ENCODE measurements at regions not wholly inside any gene's neighbourhood (a gene's known extent, or its start where the extent isn't known, plus 50 kb on each side); places are given as distances from the start of the nearest gene placed in this dataset.

DNA sequence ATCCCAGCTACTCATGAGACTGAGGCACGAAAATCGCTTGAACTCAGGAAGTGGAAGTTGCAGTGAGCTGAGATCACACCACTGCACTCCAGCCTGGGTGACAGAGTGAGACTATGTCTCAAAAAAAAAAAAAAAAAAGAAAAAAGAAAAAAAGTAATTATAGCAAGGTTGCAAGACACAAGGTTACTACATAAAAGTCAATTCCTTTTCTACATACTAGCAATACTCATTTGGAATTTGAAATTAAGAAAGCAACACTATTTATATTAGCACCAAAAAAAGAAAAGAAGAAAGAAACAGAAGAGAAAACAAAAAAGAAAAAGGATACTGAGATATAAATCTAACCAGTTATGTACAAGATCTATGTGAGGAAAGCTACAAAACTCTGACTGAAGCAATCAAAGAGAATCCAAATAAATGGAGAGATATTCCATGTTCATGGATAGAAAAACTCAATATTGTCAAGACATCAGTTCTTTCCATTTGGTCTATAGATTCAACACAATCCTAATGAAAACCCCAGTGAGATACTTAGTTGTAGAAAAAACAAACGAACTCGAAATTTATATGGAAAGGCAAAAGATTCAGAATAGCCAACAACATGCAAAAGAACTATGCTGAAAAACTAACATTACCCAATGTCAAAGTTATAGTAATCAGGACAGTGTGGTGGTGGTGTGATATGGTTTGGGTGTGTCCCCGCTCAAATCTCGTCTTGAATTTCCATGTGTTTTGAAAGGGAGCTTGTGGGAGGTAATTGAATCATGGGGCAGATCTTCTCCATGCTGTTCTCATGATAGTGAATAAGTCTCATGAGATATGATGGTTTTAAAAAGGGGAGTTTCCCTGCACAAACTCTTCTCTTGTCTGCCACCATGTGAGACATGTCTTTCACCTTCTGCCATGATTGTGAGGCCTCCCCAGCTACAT, 73.3 kb downstream of the GPX5 start:
- Mint-ChIP-seq H3K4me1 (ENCODE audit: low read depth) (peaks cover 10% of the 10 kb centered on the region), H3K4me3 (ENCODE audit: unreplicated experiment) (no peak overlapping the region), H3K27me3 (ENCODE audit: low read depth) (no peaks in the 10 kb centered on the region), H3K36me3 (ENCODE audit: low read depth) (no peaks in the 10 kb centered on the region), H3K9me3 (ENCODE audit: low read depth) (no peaks in the 10 kb centered on the region), H3K27ac (ENCODE audit: unreplicated experiment) (no peak overlapping the region)
- no peak for TF ChIP-seq CTCF (IDR thresholded peaks at IDR 0.05)
- no peak for DNase-seq (ENCODE audit: low spot score)

DNA sequence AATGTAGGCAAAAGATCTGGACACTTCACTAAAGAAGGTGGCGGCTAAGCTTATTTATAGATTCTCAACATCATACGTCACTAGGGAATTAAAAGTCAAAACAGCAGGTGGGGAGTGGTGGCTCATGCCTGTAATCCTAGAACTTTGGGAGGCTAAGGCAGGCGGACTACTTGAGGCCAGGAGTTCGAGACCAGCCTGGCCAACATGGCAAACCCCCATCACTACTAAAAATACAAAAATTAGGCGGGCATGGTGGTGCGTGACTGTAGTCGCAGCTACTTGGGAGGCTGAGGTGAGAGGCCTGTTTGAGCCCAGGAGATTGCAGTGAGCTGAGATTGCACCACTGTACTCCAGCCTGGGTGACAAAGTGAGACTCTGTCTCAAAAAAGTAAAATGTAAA, 74.6 kb downstream of the GPX5 start:
- no peak for DNase-seq (ENCODE audit: low spot score)
- no peak overlapping the region for H3K27ac Mint-ChIP-seq (ENCODE audit: unreplicated experiment)
- H3K4me3 Mint-ChIP-seq (ENCODE audit: unreplicated experiment) = no peak overlapping the region
- H3K9me3 Mint-ChIP-seq (ENCODE audit: low read depth) = no peaks in the 10 kb centered on the region
- no peak for TF ChIP-seq CTCF (IDR thresholded peaks at IDR 0.05)
- H3K4me1 Mint-ChIP-seq (ENCODE audit: low read depth) = peaks cover 10% of the 10 kb centered on the region
- H3K27me3 Mint-ChIP-seq (ENCODE audit: low read depth) = no peaks in the 10 kb centered on the region
- no peaks in the 10 kb centered on the region for H3K36me3 Mint-ChIP-seq (ENCODE audit: low read depth)

DNA sequence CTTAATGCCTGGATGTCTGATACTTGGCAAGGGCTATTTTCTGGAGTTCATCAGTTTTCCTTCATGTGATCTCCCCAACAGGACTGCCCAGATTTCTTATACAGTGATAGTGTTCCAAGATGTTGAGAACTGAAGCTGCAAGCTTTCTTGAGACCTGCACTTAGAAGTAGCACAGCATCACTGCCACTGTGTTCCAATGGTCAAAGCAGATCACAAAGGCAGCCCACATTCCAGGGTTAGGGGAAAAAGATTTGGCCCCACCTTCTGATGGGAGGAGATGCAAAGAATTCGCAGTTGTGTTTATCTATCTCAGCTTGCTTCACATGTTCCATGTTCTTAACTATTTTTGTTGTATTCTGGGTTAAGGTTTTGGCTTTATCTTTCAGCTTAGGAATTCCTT, 78.2 kb downstream of the GPX5 start:
- H3K36me3 Mint-ChIP-seq (ENCODE audit: low read depth) = no peaks in the 10 kb centered on the region
- H3K9me3 Mint-ChIP-seq (ENCODE audit: low read depth) = no peaks in the 10 kb centered on the region
- peaks cover 12% of the 10 kb centered on the region for H3K4me1 Mint-ChIP-seq (ENCODE audit: low read depth)
- H3K27me3 Mint-ChIP-seq (ENCODE audit: low read depth) = no peaks in the 10 kb centered on the region
- TF ChIP-seq CTCF (IDR thresholded peaks at IDR 0.05) = no peak
- DNase-seq (ENCODE audit: low spot score) = no peak
- no peak overlapping the region for H3K4me3 Mint-ChIP-seq (ENCODE audit: unreplicated experiment)
- H3K27ac Mint-ChIP-seq (ENCODE audit: unreplicated experiment) = no peak overlapping the region

DNA sequence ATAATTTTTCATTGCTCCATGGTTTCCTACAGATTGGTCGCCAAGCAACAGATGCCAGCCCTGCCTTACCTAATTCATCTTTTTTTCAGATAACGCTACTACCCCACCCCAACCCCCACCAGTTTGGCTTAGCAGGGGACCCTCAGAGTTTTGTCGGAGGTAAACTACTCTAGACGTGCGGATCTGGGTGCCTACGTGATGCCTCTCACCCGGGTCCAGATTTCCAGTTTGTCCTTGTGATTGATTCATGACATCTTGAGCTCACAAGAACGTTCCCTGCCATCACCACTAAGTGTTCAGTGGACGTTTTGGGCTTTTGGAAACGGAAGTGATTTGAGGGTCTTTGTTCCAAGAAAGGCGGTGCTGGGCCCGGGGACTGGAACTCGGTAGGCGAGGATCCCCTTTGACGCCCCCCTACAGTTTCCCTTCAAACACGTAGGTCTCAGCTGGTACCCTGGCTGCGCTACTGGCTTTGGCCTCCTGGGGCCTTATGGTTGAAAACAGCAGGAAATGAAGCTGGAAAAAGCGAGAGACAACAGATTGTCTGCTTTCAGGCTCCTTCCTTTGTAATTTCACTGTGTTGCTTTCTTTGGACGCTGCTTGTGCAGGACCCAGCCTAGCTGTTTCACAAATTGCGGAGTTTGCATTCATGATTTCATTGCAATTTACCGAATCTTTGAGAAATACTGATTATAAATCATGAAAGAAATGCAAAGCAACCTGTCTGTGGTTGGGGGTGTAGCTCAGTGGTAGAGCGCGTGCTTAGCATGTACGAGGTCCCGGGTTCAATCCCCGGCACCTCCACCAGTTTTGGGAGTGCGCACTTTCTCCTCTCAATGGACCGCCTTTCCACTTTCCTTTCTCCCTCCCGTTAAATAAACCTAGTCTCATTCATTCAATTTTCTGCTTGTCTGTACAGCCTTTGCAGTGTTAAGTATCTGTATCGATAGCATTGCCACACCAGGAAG, 81.0 kb downstream of the GPX5 start:
- Mint-ChIP-seq H3K4me3 (ENCODE audit: unreplicated experiment) (peak overlapping the region; percentile 72), H3K4me1 (ENCODE audit: low read depth) (peaks cover 12% of the 10 kb centered on the region), H3K36me3 (ENCODE audit: low read depth) (no peaks in the 10 kb centered on the region), H3K9me3 (ENCODE audit: low read depth) (no peaks in the 10 kb centered on the region), H3K27ac (ENCODE audit: unreplicated experiment) (peak overlapping the region; percentile 85), H3K27me3 (ENCODE audit: low read depth) (peaks cover 8% of the 10 kb centered on the region)
- peak; percentile 73 for TF ChIP-seq CTCF (IDR thresholded peaks at IDR 0.05)
- DNase-seq (ENCODE audit: low spot score) = no peak

GRCh38 chr6:28607990-28608389, 82.3 kb downstream of the GPX5 start:
- TF ChIP-seq CTCF (IDR thresholded peaks at IDR 0.05) = no peak
- Mint-ChIP-seq H3K27ac (ENCODE audit: unreplicated experiment) (no peak overlapping the region), H3K4me1 (ENCODE audit: low read depth) (peaks cover 12% of the 10 kb centered on the region), H3K9me3 (ENCODE audit: low read depth) (no peaks in the 10 kb centered on the region), H3K27me3 (ENCODE audit: low read depth) (peaks cover 10% of the 10 kb centered on the region), H3K36me3 (ENCODE audit: low read depth) (no peaks in the 10 kb centered on the region), H3K4me3 (ENCODE audit: unreplicated experiment) (no peak overlapping the region)
- no peak for DNase-seq (ENCODE audit: low spot score)

Measured in chondrocyte (in vitro differentiated cells).